SJSA1 (cell line): ENCODE measurements at regions not wholly inside any gene's neighbourhood (a gene's known extent, or its start where the extent isn't known, plus 50 kb on each side); places are given as distances from the start of the nearest gene placed in this dataset.

Source experiments
- DNase-seq, 2 experiments: peaks; one replicate each; pipeline ENCODE4 v3.0.0-alpha.2; 2015 to 2020; ENCODE audit warnings: low spot score in 2 of 2, low read depth in 1 of 2
- H3K27ac ChIP-seq: fragments of 250-450 bp; sonication (Bioruptor Pico); 2 replicates; pipeline ENCODE4 v1.5.1; 2020; ENCODE audit warnings: mild to moderate bottlenecking, moderate library complexity
- H3K27me3 ChIP-seq: fragments of 250-450 bp; sonication (Bioruptor Pico); replicated peaks from 2 replicates; pipeline ENCODE4 v1.5.1; 2020; ENCODE audit warnings: mild to moderate bottlenecking, moderate library complexity
- H3K36me3 ChIP-seq: fragments of 250-450 bp; sonication (Bioruptor Pico); 2 replicates; pipeline ENCODE4 v1.5.1; 2020; ENCODE audit warnings: mild to moderate bottlenecking
- H3K4me1 ChIP-seq: fragments of 250-450 bp; sonication (Bioruptor Pico); replicated peaks from 2 replicates; pipeline ENCODE4 v1.6.1; 2021; ENCODE audit warnings: mild to moderate bottlenecking
- H3K4me3 ChIP-seq: fragments of 250-450 bp; sonication (Bioruptor Pico); 2 replicates; pipeline ENCODE4 v1.5.1; 2020; ENCODE audit warnings: mild to moderate bottlenecking
- H3K9me3 ChIP-seq: fragments of 250-450 bp; sonication (Bioruptor Pico); replicated peaks from 2 replicates; pipeline ENCODE4 v1.5.1; 2020; ENCODE audit warnings: mild to moderate bottlenecking

GRCh38 chr16:7221157-7221556, 111.5 kb upstream of the RBFOX1 start:
- Histone ChIP-seq H3K36me3 (no peaks in the 10 kb centered on the region), H3K27me3 (no peaks in the 10 kb centered on the region), H3K4me3 (no peak overlapping the region), H3K9me3 (peaks cover 7% of the 10 kb centered on the region; the same call in 1 of the 2 replicates), H3K27ac (no peak overlapping the region), H3K4me1 (no peaks in the 10 kb centered on the region)
- DNase-seq, result no peak

- Histone ChIP-seq H3K4me1 (no peaks in the 10 kb centered on the region), H3K36me3 (no peaks in the 10 kb centered on the region), H3K27ac (no peak overlapping the region), H3K4me3 (no peak overlapping the region), H3K27me3 (no peaks in the 10 kb centered on the region), H3K9me3 (0 out of 2 replicates have a peak, but pooled peaks cover 2% of the 10 kb centered on the region)
- no peak for DNase-seq
Observed at GRCh38 chr16:7218936-7219335, 113.7 kb upstream of the RBFOX1 start.

GRCh38 chr16:7217797-7218196, 114.8 kb upstream of the RBFOX1 start:
- no peaks in the 10 kb centered on the region for H3K4me1 ChIP-seq
- DNase-seq, result no peak

GRCh38 chr16:7216719-7217118, 115.9 kb upstream of the RBFOX1 start:
- Histone ChIP-seq H3K4me3 (no peak overlapping the region), H3K36me3 (no peaks in the 10 kb centered on the region), H3K27me3 (no peaks in the 10 kb centered on the region), H3K9me3 (0 out of 2 replicates have a peak, but pooled peaks cover under 1% of the 10 kb centered on the region), H3K27ac (no peak overlapping the region), H3K4me1 (no peaks in the 10 kb centered on the region)
- no peak for DNase-seq

More at GRCh38 chr16:7217797-7218196, 114.8 kb upstream of the RBFOX1 start:
- no peaks in the 10 kb centered on the region for H3K36me3 ChIP-seq
- no peak overlapping the region for H3K4me3 ChIP-seq
- no peaks in the 10 kb centered on the region for H3K27me3 ChIP-seq
- 0 out of 2 replicates have a peak, but pooled peaks cover 2% of the 10 kb centered on the region for H3K9me3 ChIP-seq
- no peak overlapping the region for H3K27ac ChIP-seq

- H3K27ac ChIP-seq, result no peak overlapping the region
Observed at GRCh38 chr16:7211781-7212180, 120.9 kb upstream of the RBFOX1 start.

GRCh38 chr16:7209598-7209997, 123.0 kb upstream of the RBFOX1 start:
- H3K9me3 ChIP-seq, result no peaks in the 10 kb centered on the region; the same call in 1 of the 2 replicates
- no peaks in the 10 kb centered on the region for H3K27me3 ChIP-seq
- H3K27ac ChIP-seq, result no peak overlapping the region
- no peak for DNase-seq
- H3K4me1 ChIP-seq, result no peaks in the 10 kb centered on the region
- no peaks in the 10 kb centered on the region for H3K36me3 ChIP-seq
- no peak overlapping the region for H3K4me3 ChIP-seq

More at GRCh38 chr16:7211781-7212180, 120.9 kb upstream of the RBFOX1 start:
- Histone ChIP-seq H3K9me3 (no peaks in the 10 kb centered on the region; the same call in 1 of the 2 replicates), H3K4me3 (no peak overlapping the region), H3K4me1 (no peaks in the 10 kb centered on the region), H3K27me3 (no peaks in the 10 kb centered on the region), H3K36me3 (no peaks in the 10 kb centered on the region)
- DNase-seq, result no peak

- H3K27me3 ChIP-seq, result no peaks in the 10 kb centered on the region
- no peaks in the 10 kb centered on the region for H3K36me3 ChIP-seq
- no peak overlapping the region for H3K27ac ChIP-seq
- no peak overlapping the region for H3K4me3 ChIP-seq
- DNase-seq, result no peak
- H3K4me1 ChIP-seq, result no peaks in the 10 kb centered on the region
- H3K9me3 ChIP-seq, result no peaks in the 10 kb centered on the region; the same call in 1 of the 2 replicates
Observed at GRCh38 chr16:7206469-7206868, 126.2 kb upstream of the RBFOX1 start.

- DNase-seq, result no peak
- Histone ChIP-seq H3K9me3 (peaks cover 5% of the 10 kb centered on the region; the same call in 1 of the 2 replicates), H3K4me1 (no peaks in the 10 kb centered on the region), H3K4me3 (no peak overlapping the region), H3K27me3 (no peaks in the 10 kb centered on the region), H3K36me3 (no peaks in the 10 kb centered on the region), H3K27ac (no peak overlapping the region)
Observed at GRCh38 chr16:7200320-7200719, 132.3 kb upstream of the RBFOX1 start.

GRCh38 chr16:7185689-7186088, 147.0 kb upstream of the RBFOX1 start:
- DNase-seq, result no peak
- no peaks in the 10 kb centered on the region for H3K36me3 ChIP-seq

GRCh38 chr16:7185165-7185564, 147.5 kb upstream of the RBFOX1 start:
- no peaks in the 10 kb centered on the region for H3K36me3 ChIP-seq
- no peak overlapping the region for H3K4me3 ChIP-seq
- H3K4me1 ChIP-seq, result no peaks in the 10 kb centered on the region
- no peak overlapping the region for H3K27ac ChIP-seq
- H3K27me3 ChIP-seq, result no peaks in the 10 kb centered on the region
- no peak for DNase-seq
- H3K9me3 ChIP-seq, result peaks cover 7% of the 10 kb centered on the region

More at GRCh38 chr16:7185689-7186088, 147.0 kb upstream of the RBFOX1 start:
- Histone ChIP-seq H3K4me1 (no peaks in the 10 kb centered on the region), H3K9me3 (peaks cover 7% of the 10 kb centered on the region), H3K4me3 (no peak overlapping the region), H3K27ac (no peak overlapping the region), H3K27me3 (no peaks in the 10 kb centered on the region)

- H3K36me3 ChIP-seq, result no peaks in the 10 kb centered on the region
- H3K9me3 ChIP-seq, result peaks cover 4% of the 10 kb centered on the region; the same call in 1 of the 2 replicates
- no peak overlapping the region for H3K4me3 ChIP-seq
- DNase-seq, result no peak
- no peak overlapping the region for H3K27ac ChIP-seq
- H3K27me3 ChIP-seq, result no peaks in the 10 kb centered on the region
- no peaks in the 10 kb centered on the region for H3K4me1 ChIP-seq
Observed at GRCh38 chr16:7183768-7184167, 148.9 kb upstream of the RBFOX1 start.

- DNase-seq, result no peak
- Histone ChIP-seq H3K4me3 (no peak overlapping the region), H3K36me3 (no peaks in the 10 kb centered on the region), H3K9me3 (peaks cover 4% of the 10 kb centered on the region; the same call in 1 of the 2 replicates), H3K27ac (no peak overlapping the region), H3K4me1 (no peaks in the 10 kb centered on the region), H3K27me3 (no peaks in the 10 kb centered on the region)
Observed at GRCh38 chr16:7182510-7183109, 150.0 kb upstream of the RBFOX1 start.

GRCh38 chr16:7177875-7178274, 154.8 kb upstream of the RBFOX1 start:
- Histone ChIP-seq H3K9me3 (no peaks in the 10 kb centered on the region; the same call in 1 of the 2 replicates), H3K36me3 (no peaks in the 10 kb centered on the region), H3K27me3 (no peaks in the 10 kb centered on the region), H3K4me3 (no peak overlapping the region), H3K27ac (no peak overlapping the region), H3K4me1 (no peaks in the 10 kb centered on the region)
- no peak for DNase-seq

- Histone ChIP-seq H3K27me3 (no peaks in the 10 kb centered on the region), H3K9me3 (no peaks in the 10 kb centered on the region; the same call in 1 of the 2 replicates), H3K4me3 (no peak overlapping the region), H3K36me3 (no peaks in the 10 kb centered on the region), H3K4me1 (no peaks in the 10 kb centered on the region), H3K27ac (no peak overlapping the region)
- no peak for DNase-seq
Observed at GRCh38 chr16:7171151-7171550, 161.5 kb upstream of the RBFOX1 start.
